GM18858 (cell line): ENCODE measurements at regions not wholly inside any gene's neighbourhood (a gene's known extent, or its start where the extent isn't known, plus 50 kb on each side); places are given as distances from the start of the nearest gene placed in this dataset.
"Not testable (repeated sequence)": the region's sequence is repeated elsewhere in the genome, so short reads cannot be mapped to it uniquely, and the experiment has no call there.

Source experiments
- ATAC-seq: cut with Tn5 transposase; IDR thresholded peaks from one replicate; pipeline ENCODE4 v1.9.1; 2021; ENCODE audit not compliant: unreplicated experiment

- ATAC-seq: no peak
Observed at GRCh38 chr9:107587191-107587963, 97.8 kb upstream of the KLF4 start.

- no peak for ATAC-seq
Observed at GRCh38 chr9:107586493-107586892, 96.9 kb upstream of the KLF4 start.

- no peak for ATAC-seq
Observed at GRCh38 chr9:107585465-107585864, 95.9 kb upstream of the KLF4 start.

DNA sequence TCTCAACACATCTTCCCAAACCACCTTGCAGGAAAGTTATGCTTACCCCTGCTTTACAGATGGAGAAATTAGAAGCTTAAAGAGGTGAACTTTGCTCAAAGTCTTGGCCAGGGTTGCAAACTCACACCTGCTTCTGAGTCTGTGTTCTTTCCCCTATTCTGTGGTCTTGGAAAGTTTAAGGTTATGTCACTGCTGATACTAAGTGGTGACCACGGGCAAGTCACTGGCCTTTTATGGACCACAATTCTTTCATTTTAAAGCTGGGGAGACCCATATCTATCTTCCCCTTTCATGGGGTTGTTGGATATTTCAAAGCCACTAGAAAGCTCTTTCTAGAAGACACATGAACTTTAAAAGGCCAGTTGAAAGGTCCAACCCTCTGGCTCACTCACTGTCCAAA is 95.4 kb upstream of the KLF4 start:
- no peak for ATAC-seq

GRCh38 chr9:107584186-107584585 is 94.6 kb upstream of the KLF4 start:
- no peak for ATAC-seq

DNA sequence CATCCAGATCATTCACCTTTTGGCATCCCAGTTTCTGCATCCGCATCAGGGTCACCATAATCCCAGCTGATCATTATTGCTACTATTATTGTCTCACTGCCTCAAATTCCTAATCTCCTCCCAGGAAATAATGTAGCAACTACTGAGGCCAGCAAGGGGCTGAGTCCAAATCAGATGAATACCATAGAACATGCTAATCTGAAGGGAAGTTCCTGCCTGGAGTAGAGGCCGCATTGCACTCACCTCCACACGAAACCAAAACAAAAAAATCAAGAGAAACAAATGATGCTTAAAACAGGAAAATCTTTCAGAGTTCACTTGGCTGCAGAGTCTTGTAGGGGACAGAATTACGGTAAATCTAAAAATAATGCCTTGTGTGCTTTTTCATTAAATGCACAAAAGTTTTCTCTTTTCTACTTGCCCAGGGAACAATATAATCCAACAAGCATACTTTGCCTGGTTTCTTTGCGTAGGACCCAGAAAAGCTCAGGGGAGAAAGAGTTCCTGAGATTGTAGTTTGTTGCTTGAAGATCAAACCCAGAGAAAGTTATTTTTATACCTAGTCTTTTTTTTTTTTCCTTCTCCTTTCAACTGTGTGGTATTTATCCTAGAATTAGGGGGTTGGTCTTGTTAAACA is 87.7 kb upstream of the KLF4 start:
- no peak for ATAC-seq

- no peak for ATAC-seq
Observed at GRCh38 chr9:107571148-107571547, 81.6 kb upstream of the KLF4 start.

- no peak for ATAC-seq
Observed at GRCh38 chr9:107569174-107569573, 79.6 kb upstream of the KLF4 start.

DNA sequence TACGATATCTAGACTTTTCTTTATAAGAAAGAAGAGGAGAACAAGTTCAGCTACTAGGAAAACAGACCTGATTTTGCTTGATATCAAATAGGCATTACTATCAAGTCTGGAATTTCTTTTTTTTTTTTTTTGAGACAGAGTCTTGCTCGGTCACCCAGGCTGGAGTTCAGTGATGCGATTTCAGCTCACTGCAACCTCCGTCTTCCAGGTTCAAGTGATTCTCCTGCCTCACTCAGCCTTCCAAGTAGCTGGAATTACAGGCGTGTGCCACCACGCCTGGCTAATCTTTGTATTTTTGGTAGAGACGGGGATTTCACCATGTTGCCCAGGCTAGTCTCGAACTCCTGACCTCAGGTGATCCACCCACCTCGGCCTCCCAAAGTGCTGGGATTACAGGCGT is 78.8 kb upstream of the KLF4 start:
- ATAC-seq: not testable (repeated sequence)

DNA sequence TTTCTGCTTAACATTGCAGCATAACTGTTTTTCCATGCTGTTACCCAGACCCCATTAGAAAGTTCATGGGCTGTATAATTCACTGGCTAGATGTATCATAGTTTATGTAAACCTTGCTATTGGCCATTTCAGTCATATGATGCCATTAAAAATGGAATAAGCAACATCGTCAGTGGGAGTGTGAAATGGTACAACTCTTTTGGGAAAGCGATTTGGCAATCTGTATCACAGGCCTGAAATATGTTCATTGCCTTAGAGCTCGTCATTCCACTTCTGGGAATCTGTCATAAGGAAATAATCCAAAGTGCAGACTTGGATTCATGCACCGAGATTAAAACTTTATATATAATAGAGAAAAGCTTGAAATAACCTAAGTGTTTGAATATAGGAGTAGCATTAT is 77.9 kb upstream of the KLF4 start:
- no peak for ATAC-seq

DNA sequence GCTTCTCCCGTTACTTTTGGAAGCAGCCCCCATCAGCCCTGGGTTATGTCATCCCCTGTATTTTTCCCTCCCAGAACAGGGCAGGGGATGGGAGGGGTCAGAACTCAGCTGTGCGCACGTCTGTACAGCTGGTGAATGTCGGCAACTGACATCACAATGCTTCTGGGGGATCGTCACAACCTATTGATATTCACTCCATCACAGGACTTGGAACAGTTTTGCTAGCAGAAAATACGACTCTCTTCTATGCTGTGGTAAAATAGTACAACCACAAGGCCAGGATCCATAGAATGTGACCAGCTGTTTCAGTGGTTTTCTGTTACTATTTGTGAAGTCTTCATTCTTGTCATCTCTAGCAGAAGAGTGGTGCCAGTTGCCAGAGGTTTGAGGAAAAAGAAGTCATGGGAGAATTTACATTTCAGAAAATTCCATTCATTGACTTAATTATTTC is 77.1 kb upstream of the KLF4 start:
- no peak for ATAC-seq

DNA sequence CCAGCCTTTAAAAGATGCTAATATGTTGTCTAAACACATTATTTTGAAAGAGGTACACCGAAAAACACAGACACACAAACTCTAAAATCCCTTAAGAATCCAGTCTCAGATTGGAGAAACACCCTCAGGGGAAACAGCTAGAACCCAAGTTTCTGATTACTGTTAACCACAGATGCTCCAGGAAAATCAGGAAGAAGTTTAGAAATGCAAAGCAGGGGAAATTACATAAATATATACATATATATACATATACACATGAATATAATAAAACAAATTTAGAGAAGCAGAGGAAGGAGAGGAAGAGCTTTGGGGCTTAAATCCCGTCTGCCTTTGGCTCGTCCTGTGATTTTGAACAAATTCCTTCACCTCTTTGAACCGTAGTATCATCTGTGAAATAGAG is 73.2 kb upstream of the KLF4 start:
- ATAC-seq: no peak

- no peak for ATAC-seq
Observed at GRCh38 chr9:107559494-107560086, 70.0 kb upstream of the KLF4 start.

GRCh38 chr9:107557236-107557990 is 67.8 kb upstream of the KLF4 start:
- no peak for ATAC-seq

DNA sequence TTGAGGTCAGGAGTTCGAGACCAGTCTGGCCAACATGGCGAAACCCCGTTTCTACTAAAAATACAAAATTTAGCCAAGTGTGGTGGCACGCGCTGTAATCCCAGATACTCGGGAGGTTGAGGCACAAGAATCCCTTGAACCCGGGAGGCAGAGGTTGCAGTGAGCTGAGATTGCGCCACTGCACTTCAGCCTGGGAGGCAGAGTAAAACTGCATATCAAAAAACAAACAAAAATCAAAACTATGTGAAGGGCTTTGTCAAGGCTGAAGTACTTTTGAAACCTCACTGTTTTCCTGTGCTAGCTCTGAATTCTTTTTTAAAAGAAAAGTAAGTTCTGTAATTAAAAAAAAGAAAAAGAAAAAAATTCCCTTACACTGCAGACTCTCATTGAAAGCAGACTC is 65.1 kb upstream of the KLF4 start:
- ATAC-seq: no peak

DNA sequence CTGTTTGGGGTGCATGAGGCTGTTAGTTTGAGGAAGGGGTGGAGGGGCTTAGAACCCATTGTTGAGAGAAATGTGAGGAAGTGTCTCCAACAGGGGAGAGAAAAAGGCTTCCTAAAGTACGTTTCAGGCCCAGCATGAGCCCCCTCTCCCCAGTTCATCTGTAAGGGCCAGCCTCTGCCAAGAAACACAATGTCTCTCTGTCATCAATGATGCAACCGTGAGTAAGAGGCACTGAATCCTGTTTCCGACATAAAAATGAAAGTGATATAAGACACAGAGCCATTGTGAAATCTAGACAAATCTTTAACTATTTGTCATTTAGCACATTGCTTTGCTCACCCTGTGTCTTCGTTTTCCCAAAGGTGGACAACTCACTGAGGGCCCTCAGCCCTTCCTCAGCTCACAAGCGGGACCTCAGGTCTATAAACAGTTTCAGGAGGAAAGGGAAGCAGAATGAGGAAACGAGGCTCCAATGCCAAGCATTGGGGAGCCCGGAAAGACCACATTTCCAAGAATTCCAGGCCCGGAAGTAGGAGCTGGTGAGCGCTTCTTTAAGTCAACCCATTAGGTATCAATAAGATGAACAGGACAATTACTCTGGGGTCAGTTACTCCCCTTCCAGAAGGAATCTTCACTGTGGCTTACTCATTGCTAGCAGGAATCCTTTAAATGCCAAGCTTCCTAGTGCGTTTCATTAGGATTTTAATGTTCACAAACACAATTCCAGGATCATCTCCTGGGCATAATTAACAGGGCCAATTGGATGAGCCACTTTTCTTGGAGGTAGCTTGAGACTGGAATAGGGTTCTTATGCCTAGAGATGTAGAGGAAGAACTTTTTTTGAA is 59.0 kb upstream of the KLF4 start:
- no peak for ATAC-seq

DNA sequence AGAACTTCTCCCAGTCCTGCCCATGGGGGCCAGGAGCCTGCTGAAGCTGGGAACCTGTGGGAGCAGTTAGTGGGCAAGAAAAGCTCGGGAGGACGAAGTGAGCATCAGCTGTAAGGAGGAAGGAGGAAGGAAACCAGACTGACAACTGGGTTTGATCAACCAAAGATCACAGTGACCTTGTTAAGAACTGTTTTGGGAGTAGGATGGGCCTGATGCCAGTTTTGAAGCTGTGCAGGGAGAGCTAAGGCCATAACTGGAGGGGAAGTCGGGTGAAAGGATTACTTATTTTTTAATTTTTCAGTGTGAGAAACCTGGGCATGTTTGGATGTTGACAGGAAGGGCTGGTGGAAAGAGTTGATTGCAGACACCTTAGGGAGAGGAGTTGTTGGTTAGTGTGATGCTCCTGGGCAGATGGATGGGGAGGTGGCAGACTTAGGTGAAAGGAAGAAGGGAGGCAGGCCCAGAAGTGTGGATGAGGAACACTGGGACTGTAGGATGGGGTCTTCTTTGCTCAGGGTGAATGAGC is 58.3 kb upstream of the KLF4 start:
- no peak for ATAC-seq

DNA sequence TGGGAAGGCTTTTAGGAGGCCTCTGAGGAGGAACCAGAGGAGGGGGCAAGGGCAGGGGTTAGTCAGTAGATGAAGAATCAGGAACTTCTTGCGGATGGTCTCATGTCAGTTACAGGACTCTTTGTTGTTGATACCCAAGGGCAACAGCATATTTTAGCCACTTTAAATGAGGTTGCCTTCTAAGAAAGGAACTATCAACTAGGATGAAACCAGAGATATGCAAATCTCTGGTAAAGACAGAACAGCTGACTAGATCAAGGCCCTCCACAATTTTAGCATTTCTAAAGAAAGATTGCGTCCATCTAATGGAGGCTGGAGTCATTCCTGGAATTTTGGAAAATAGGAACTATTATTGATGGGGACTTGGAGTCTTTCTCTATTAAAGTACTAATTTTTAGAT is 57.7 kb upstream of the KLF4 start:
- no peak for ATAC-seq

DNA sequence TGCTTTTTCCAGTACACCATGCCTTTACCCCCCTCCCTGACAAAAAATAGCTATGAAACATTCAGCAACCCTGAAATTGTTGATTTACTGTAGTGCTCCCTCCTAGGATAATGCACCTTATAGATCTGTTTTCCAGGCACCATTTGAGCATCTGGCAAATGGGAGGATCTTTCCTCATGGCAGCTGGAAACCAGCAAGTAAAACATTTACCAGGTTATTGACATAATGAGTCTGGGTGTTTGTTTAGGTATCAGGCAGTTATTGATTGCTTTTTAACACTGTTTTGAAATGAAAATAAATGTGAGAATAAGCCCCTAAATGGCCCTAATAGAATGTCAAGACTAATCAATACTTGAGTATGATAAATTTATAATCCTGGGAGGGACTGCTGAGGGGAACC is 57.3 kb upstream of the KLF4 start:
- no peak for ATAC-seq

DNA sequence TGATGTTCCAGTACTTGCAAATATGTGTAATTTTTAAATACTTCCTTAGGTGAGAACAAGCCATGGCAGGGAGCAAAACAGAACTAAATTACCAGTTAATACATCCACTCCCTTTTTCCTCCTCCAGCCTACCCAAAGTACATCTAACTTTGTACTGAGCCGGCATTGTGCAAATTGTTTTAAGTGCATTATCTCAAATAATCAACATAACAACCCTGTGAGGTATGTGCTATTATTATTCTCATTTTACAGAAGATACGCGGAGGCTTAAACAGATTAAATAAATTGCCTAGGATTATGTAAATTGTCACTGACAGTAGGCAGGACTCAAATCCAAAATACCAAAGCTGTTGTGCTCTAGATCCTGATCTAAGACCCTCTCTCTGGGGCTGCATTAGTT is 55.5 kb upstream of the KLF4 start:
- ATAC-seq: no peak
